ENCODE measurements at regions not wholly inside any gene's neighbourhood (a gene's known extent, or its start where the extent isn't known, plus 50 kb on each side); places are given as distances from the start of the nearest gene placed in this dataset.

DNA sequence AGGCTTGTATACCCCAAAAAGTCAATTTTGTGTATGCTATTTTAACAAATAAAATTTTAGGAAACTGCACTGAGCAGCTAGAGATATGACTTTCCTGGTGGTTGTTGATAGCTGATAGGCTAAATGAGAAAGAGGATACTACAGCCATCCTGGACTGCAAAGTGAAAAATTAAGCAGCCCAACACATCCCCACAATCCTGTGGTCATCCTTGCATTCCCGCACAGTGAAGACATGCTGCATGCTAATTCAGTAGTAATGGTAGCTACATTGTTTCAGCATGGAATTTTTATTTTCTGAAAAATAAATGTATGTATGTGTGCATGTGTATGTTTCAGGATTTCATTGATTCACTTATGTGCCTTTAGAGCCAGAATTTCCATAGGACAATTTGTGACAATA is 124.2 kb upstream of the CCDC68 start:
- TF ChIP-seq POLR2A (IDR thresholded peaks at IDR 0.05; ENCODE audit: low read length) (no peak), GATA1 (IDR thresholded peaks at IDR 0.05; ENCODE audit: low read depth, low read length) (no peak)
